RWPE1 (cell line): ENCODE measurements at regions not wholly inside any gene's neighbourhood (a gene's known extent, or its start where the extent isn't known, plus 50 kb on each side); places are given as distances from the start of the nearest gene placed in this dataset.

Source experiments
- CTCF ChIA-PET: fragments of 350-600 bp; sonication (Branson Sonifier 250); formaldehyde crosslinking; extraction: SDS; loops from one replicate; lab custom pipeline; 2021; lab: Yijun Ruan, JAX
- POLR2A ChIA-PET: fragments of 400-600 bp; formaldehyde crosslinking; extraction: SDS; loops from one replicate; lab custom pipeline; 2020; ENCODE audit warnings: antibody characterized with exemption; ENCODE audit not compliant: low non-redundant PET; lab: Yijun Ruan, JAX
- DNase-seq: peaks from one replicate; pipeline ENCODE4 v3.0.0; 2012; ENCODE audit warnings: low spot score
- H3K27ac ChIP-seq: fragments of 450-650 bp; 2 replicates; pipeline ENCODE4 v1.5.1; 2017
- CTCF ChIP-seq: fragments of 450-650 bp; conservative IDR thresholded peaks from 2 replicates; pipeline ENCODE4 v1.5.1; 2017; ENCODE audit warnings: low read depth, mild to moderate bottlenecking

DNA sequence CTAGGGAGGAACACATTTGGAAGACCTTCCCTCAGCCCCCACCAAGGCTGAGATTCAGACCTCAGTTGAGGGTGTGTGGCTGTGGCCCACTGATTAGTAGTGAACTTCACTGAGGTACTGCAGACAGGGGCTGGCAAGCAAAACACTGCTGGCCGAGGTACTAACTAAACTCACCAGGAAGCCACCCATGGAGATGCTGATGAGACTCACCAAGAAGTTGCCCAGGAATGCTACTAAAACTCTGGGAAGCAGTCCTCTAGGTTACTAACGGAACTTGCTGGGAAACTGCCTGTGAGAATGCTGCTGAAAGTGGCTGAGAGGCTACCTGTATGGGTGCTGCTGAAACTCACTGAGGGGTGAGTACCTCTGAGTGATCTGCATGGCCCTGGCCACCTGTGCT is 372.4 kb upstream of the RPS6KA3 start:
- no peak for DNase-seq
- CTCF ChIA-PET: no interaction called here
- POLR2A ChIA-PET: no interaction called here
- no peak for TF ChIP-seq CTCF
- H3K27ac ChIP-seq: no peak overlapping the region

GRCh38 chrX:20637351-20637750 is 370.6 kb upstream of the RPS6KA3 start:
- no peak for DNase-seq
- ChIA-PET POLR2A (no interaction called here), CTCF (no interaction called here)
- no peak for TF ChIP-seq CTCF
- H3K27ac ChIP-seq: no peak overlapping the region

DNA sequence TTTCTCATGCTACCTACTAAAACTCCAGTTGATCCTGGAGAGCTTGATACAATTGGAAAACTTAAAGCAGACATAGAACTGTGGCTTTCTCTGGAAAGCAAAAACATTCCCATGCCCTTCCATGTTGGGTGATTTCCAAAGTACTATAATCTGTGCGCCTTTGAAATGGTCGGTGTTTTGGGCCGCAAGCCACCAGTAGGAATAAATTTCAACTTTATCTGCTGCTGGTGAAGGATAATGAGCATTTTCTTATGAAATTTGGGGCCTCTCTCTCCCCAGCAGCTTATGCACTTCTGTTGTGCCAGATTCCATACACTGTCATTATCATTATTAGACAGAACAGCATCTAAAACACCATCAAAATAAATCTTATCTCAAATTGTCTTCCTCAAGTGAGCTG is 366.7 kb upstream of the RPS6KA3 start:
- no peak for TF ChIP-seq CTCF
- POLR2A ChIA-PET: no interaction called here
- H3K27ac ChIP-seq: no peak overlapping the region
- no peak for DNase-seq
- CTCF ChIA-PET: no interaction called here

GRCh38 chrX:20623448-20623847 is 356.7 kb upstream of the RPS6KA3 start:
- ChIA-PET POLR2A (no interaction called here), CTCF (interaction anchor here (0.6 to 0.7 kb wide), 2 partner anchors 96 to 1039 kb away, joined by 3 to 4 read pairs; no protein-coding TSS in a partner anchor)
- TF ChIP-seq CTCF: no peak
- DNase-seq: no peak
- H3K27ac ChIP-seq: no peak overlapping the region

GRCh38 chrX:20620306-20620705 is 353.6 kb upstream of the RPS6KA3 start:
- TF ChIP-seq CTCF: no peak
- CTCF ChIA-PET: interaction anchor here (0.7 kb wide), 1 partner anchor 124 kb away, joined by 3 read pairs; no protein-coding TSS in a partner anchor
- H3K27ac ChIP-seq: no peak overlapping the region
- POLR2A ChIA-PET: no interaction called here
- DNase-seq: peak; percentile 13

DNA sequence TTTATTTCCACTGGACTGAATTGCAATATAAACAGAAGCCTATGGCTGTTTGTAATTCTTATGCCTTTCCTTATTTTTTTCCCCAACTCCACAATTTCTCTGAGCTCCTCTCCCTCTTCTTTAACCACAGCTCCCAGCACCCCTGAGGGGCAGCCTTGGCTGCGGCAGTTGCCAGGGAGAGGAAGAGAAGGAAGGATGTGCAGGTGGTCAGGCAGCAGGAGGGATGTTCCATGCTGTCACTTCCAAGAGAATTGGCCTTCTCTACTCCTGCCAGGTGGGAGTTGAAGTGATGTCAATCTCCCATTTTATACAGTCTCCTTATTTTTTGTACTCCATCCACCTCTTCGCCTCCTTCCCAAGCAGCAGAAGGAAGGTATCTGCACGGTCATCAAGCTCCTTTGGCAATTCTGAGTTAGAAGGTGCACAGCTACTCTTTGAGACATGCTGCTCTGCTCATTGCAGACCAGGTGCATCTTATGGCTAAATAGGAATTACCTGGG is 343.3 kb upstream of the RPS6KA3 start:
- POLR2A ChIA-PET: no interaction called here
- H3K27ac ChIP-seq: no peak overlapping the region
- CTCF ChIA-PET: no interaction called here
- no peak for DNase-seq
- TF ChIP-seq CTCF: no peak
